Sigmoid colon (tissue), 4 donors: ENCODE measurements at regions not wholly inside any gene's neighbourhood (a gene's known extent, or its start where the extent isn't known, plus 50 kb on each side); places are given as distances from the start of the nearest gene placed in this dataset.

Experiments used
- CTCF ChIP-seq, 4 experiments: fragments of 450-650 bp in 3 of 4; fragments of 200-600 bp in 1 of 4; IDR thresholded peaks; one replicate each; pipeline ENCODE4 v1.5.1; 2016 to 2019; ENCODE audit warnings: antibody characterized with exemption in 4 of 4, mild to moderate bottlenecking in 3 of 4, moderate library complexity in 2 of 4
- EP300 ChIP-seq, 4 donors: sonication (generic); formaldehyde crosslinking; IDR thresholded peaks; one replicate each; pipeline ENCODE4 v1.6.1; 2017; ENCODE audit warnings: antibody characterized with exemption in 4 of 4
- POLR2A ChIP-seq, 2 donors: fragments of 450-650 bp; IDR thresholded peaks; one replicate each; pipeline ENCODE4 v1.6.1; 2016; ENCODE audit warnings: antibody characterized with exemption in 2 of 2, mild to moderate bottlenecking in 2 of 2, moderate library complexity in 2 of 2

- TF ChIP-seq CTCF (IDR thresholded peaks at IDR 0.05) (no peak), POLR2A (IDR thresholded peaks at IDR 0.05) (no peak), EP300 (IDR thresholded peaks at IDR 0.05) (no peak)
Observed at GRCh38 chrX:102008901-102009300, 77.1 kb upstream of the ZMAT1 start.
